SK-N-DZ (cell line): ENCODE measurements at regions not wholly inside any gene's neighbourhood (a gene's known extent, or its start where the extent isn't known, plus 50 kb on each side); places are given as distances from the start of the nearest gene placed in this dataset.

Experiments
- DNase-seq: peaks from one replicate; pipeline ENCODE4 v3.0.0-alpha.2; 2015; ENCODE audit warnings: low spot score
- small RNA-seq, 2 experiments: library from RNA; depleted of rRNA; stranded (forward); fragments of <200 nt; gene quantifications; one replicate each; pipeline ENCODE3, GENCODE V24; 2014

GRCh38 chr11:86120807-86121206 lies 51.9 kb upstream of the PICALM start:
- no peak for DNase-seq

DNA sequence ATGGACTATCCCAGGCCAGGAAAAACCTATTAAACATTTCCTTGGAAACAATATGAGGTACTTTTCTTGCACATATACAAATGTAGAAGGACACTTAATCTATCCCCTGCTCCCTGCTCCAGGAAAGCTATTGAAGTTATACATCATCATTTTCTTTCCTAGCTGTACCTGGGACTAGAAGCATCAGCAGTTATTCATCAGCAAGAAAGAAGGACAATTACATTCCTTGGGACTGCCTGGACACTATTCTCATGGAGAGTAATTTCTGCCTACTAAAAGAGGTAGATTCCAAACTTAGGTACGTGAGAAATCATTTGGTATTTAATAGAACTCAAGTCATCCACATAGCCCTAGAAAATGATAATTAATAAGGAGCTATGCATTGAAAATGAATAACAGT lies 51.0 kb upstream of the PICALM start:
- no peak for DNase-seq

DNA sequence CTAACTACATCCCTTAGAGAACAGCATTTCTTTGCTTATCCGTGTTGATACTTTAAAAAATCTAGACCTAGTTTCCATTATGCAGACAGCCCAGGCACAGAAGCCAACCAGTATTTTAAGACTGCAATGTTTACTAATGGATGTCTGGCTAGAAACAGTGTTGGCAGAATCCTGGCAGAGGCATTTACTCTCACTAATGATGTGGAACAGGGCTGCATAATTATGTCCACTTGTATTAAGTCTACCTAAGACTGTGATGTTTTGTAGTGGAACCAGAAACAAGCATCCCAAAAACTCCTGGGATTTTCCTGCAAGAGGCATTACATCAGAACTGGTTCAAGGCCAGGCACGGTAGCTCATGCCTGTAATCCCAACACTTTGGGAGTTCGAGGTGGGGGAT lies 50.2 kb upstream of the PICALM start:
- DNase-seq, result no peak

Small RNA genes lying in the stretch of these regions (small RNA-seq; reads per million reads assigned to genes)
- gene RNU6-560P, result 0 reads per million in 2 experiments
